ENCODE measurements at regions not wholly inside any gene's neighbourhood (a gene's known extent, or its start where the extent isn't known, plus 50 kb on each side); places are given as distances from the start of the nearest gene placed in this dataset.

GRCh38 chr2:57884281-57884680 is 162.3 kb upstream of the VRK2 start:
- H3K36me3 ChIP-seq = no peaks in the 10 kb centered on the region
- no peaks in the 10 kb centered on the region for H3K27me3 ChIP-seq
- TF ChIP-seq POLR2A (IDR thresholded peaks at IDR 0.05) (no peak), CTCF (IDR thresholded peaks at IDR 0.05) (no peak)
- H3K27ac ChIP-seq = no peak overlapping the region
- no peaks in the 10 kb centered on the region for H3K4me1 ChIP-seq
- no peaks in the 10 kb centered on the region for H3K9me3 ChIP-seq
- H3K4me3 ChIP-seq = no peak overlapping the region
- DNase-seq = no peak

DNA sequence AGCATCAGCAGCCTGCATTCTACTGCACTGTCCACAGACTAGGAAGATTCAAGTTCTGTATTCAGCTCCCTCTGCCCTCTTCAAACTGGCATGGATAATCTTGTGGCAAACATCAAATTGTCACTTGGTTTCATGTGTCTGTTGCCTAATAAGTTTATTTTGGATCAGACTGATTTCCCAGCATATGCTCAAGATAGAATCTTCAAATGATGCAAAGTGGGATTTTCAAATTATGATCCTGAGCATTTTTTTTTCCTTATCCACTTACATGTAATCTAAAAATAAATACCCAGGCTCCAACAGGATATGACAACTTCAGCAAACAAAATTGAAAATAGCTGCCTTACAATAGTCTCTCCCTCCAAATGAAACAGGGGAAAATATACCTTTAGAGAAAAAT is 160.9 kb upstream of the VRK2 start:
- no peak overlapping the region for H3K27ac ChIP-seq
- no peaks in the 10 kb centered on the region for H3K36me3 ChIP-seq
- no peaks in the 10 kb centered on the region for H3K27me3 ChIP-seq
- no peaks in the 10 kb centered on the region for H3K9me3 ChIP-seq
- no peak overlapping the region for H3K4me3 ChIP-seq
- DNase-seq = no peak
- H3K4me1 ChIP-seq = no peaks in the 10 kb centered on the region
- TF ChIP-seq CTCF (IDR thresholded peaks at IDR 0.05) = no peak
- no peak for TF ChIP-seq POLR2A (IDR thresholded peaks at IDR 0.05)

- Histone ChIP-seq H3K27me3 (no peaks in the 10 kb centered on the region), H3K4me3 (no peak overlapping the region), H3K9me3 (no peaks in the 10 kb centered on the region), H3K27ac (no peak overlapping the region), H3K4me1 (no peaks in the 10 kb centered on the region), H3K36me3 (no peaks in the 10 kb centered on the region)
- no peak for DNase-seq
- TF ChIP-seq POLR2A (IDR thresholded peaks at IDR 0.05) (no peak), CTCF (IDR thresholded peaks at IDR 0.05) (no peak)
Measured at GRCh38 chr2:57886161-57886786, 160.3 kb upstream of the VRK2 start.

DNA sequence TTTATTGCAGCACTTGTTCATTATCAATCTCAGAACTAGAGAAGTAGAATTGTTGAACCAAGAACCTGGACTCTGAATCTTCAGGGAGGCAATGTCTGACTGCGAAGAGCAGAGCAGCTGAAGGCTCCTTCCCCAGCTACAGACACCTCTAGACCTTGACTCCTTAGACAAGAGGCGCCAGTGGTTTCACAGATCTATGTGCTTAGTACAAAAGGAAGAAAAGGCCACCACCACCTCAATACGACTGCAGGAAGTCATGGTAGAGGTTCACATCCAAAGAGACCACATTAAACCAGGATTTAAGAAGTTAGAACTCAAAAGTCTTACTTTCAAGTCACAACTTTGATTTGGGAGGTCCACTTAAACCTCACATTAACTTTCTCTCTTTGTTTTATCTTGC is 158.1 kb upstream of the VRK2 start:
- Histone ChIP-seq H3K27me3 (no peaks in the 10 kb centered on the region), H3K4me1 (no peaks in the 10 kb centered on the region), H3K4me3 (no peak overlapping the region), H3K9me3 (no peaks in the 10 kb centered on the region), H3K27ac (no peak overlapping the region), H3K36me3 (no peaks in the 10 kb centered on the region)
- no peak for DNase-seq
- no peak for TF ChIP-seq CTCF (IDR thresholded peaks at IDR 0.05)
- no peak for TF ChIP-seq POLR2A (IDR thresholded peaks at IDR 0.05)

DNA sequence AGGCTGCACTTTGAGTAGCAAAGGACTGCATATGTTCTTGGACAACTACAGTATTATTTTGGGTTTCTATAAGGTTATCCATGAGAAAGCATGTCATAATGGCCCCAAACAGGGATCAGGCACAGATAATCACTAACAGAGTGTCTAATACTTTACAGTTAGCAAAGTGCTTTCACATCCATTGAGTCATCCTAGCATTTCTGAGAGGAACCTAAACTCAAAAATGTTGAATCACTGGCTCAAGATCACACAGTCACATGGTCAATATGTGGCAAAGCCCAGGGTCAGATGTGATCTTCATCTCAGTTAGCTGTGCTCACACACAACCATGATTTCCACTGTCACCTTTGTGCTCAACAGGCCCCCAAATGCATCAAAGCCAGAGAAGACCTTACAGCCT is 156.1 kb upstream of the VRK2 start:
- DNase-seq = no peak
- Histone ChIP-seq H3K4me3 (no peak overlapping the region), H3K36me3 (no peaks in the 10 kb centered on the region), H3K9me3 (no peaks in the 10 kb centered on the region), H3K4me1 (no peaks in the 10 kb centered on the region), H3K27ac (no peak overlapping the region), H3K27me3 (no peaks in the 10 kb centered on the region)
- TF ChIP-seq CTCF (IDR thresholded peaks at IDR 0.05) = no peak
